ENCODE measurements at regions not wholly inside any gene's neighbourhood (a gene's known extent, or its start where the extent isn't known, plus 50 kb on each side); places are given as distances from the start of the nearest gene placed in this dataset.

DNA sequence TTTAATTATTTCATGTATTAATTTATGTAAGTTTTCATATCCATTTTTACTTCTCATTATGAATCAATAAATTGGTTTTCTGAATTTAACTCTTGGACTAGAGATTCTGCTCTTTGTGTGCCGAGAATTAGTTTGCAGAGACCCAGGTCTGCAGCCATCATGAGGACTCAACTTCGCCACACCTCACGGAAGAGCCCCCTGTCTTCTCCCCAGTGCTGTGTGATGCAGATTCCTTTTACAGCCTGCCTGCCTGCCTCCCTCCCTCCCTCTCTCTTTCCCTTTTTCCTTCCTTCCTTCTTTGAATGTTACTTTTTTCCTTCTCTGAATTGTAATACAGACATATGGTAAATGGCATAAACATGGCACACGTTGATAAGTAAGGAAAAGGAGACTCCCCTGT is 947.7 kb downstream of the TBC1D22A start:
- TF ChIP-seq POLR2A (IDR thresholded peaks at IDR 0.05) (no peak), EP300 (IDR thresholded peaks at IDR 0.05) (no peak), POLR2AphosphoS5 (IDR thresholded peaks at IDR 0.05) (no peak)
- TF ChIP-seq, protein P1, sequence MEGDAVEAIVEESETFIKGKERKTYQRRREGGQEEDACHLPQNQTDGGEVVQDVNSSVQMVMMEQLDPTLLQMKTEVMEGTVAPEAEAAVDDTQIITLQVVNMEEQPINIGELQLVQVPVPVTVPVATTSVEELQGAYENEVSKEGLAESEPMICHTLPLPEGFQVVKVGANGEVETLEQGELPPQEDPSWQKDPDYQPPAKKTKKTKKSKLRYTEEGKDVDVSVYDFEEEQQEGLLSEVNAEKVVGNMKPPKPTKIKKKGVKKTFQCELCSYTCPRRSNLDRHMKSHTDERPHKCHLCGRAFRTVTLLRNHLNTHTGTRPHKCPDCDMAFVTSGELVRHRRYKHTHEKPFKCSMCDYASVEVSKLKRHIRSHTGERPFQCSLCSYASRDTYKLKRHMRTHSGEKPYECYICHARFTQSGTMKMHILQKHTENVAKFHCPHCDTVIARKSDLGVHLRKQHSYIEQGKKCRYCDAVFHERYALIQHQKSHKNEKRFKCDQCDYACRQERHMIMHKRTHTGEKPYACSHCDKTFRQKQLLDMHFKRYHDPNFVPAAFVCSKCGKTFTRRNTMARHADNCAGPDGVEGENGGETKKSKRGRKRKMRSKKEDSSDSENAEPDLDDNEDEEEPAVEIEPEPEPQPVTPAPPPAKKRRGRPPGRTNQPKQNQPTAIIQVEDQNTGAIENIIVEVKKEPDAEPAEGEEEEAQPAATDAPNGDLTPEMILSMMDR (IDR thresholded peaks at IDR 0.05): no peak
